Fibroblast of villous mesenchyme (primary cell): ENCODE measurements at regions not wholly inside any gene's neighbourhood (a gene's known extent, or its start where the extent isn't known, plus 50 kb on each side); places are given as distances from the start of the nearest gene placed in this dataset.

Experiments used
- DNase-seq: peaks from one replicate; pipeline ENCODE4 v3.0.0-alpha.2; 2010; ENCODE audit warnings: low read depth
- H3K4me3 ChIP-seq: 2 replicates; pipeline ENCODE4 v1.5.1; 2011; ENCODE audit warnings: low read depth, mild to moderate bottlenecking, low read length
- TF ChIP-seq, protein P1 (sequence below): IDR thresholded peaks from 2 replicates; pipeline ENCODE4 v1.5.1; 2012; ENCODE audit warnings: low read depth, mild to moderate bottlenecking, low read length; ENCODE audit not compliant: insufficient read depth

- H3K4me3 ChIP-seq: no peak overlapping the region
- no peak for DNase-seq
- TF ChIP-seq, protein P1, sequence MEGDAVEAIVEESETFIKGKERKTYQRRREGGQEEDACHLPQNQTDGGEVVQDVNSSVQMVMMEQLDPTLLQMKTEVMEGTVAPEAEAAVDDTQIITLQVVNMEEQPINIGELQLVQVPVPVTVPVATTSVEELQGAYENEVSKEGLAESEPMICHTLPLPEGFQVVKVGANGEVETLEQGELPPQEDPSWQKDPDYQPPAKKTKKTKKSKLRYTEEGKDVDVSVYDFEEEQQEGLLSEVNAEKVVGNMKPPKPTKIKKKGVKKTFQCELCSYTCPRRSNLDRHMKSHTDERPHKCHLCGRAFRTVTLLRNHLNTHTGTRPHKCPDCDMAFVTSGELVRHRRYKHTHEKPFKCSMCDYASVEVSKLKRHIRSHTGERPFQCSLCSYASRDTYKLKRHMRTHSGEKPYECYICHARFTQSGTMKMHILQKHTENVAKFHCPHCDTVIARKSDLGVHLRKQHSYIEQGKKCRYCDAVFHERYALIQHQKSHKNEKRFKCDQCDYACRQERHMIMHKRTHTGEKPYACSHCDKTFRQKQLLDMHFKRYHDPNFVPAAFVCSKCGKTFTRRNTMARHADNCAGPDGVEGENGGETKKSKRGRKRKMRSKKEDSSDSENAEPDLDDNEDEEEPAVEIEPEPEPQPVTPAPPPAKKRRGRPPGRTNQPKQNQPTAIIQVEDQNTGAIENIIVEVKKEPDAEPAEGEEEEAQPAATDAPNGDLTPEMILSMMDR: no peak
Observed at GRCh38 chr11:70544774-70545609, 146.7 kb downstream of the CTTN start.

- no peak overlapping the region for H3K4me3 ChIP-seq
- TF ChIP-seq, protein P1: no peak
- DNase-seq: no peak
Observed at GRCh38 chr11:70545610-70545912, 147.2 kb downstream of the CTTN start.

- TF ChIP-seq, protein P1: no peak
- H3K4me3 ChIP-seq: no peak overlapping the region
- DNase-seq: no peak
Observed at GRCh38 chr11:70546191-70546940, 148.0 kb downstream of the CTTN start.

GRCh38 chr11:70547386-70547785 lies 149.1 kb downstream of the CTTN start:
- no peak overlapping the region for H3K4me3 ChIP-seq
- TF ChIP-seq, protein P1: no peak
- no peak for DNase-seq

- TF ChIP-seq, protein P1: no peak
- no peak for DNase-seq
- no peak overlapping the region for H3K4me3 ChIP-seq
Observed at GRCh38 chr11:70547821-70548670, 149.7 kb downstream of the CTTN start.

DNA sequence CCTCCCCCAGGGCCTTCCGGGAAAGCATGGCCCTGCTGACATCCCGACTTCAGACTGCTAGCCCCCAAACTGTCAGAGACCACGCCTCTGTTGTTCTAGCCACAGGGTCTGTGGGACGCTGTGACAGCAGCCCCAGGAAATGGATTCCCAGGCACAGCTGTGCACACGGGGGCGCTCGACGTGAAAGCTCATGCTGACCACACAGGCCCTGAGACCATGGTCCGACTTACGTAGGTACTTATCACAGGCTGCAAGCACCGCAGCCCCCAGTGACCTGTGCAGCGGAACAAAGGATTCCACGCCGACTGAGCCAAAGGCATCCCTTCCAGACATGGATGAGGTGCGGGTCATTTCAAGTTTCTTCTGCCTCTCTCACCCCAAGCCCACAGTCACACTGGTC lies 150.6 kb downstream of the CTTN start:
- TF ChIP-seq, protein P1: no peak
- no peak for DNase-seq
- no peak overlapping the region for H3K4me3 ChIP-seq
